Myocyte (in vitro differentiated cells): ENCODE measurements at regions not wholly inside any gene's neighbourhood (a gene's known extent, or its start where the extent isn't known, plus 50 kb on each side); places are given as distances from the start of the nearest gene placed in this dataset.
"Not testable (repeated sequence)": the region's sequence is repeated elsewhere in the genome, so short reads cannot be mapped to it uniquely, and the experiment has no call there.

Experiments used
- DNase-seq: peaks from one replicate; pipeline ENCODE4 v3.0.0-alpha.2; 2012; ENCODE audit warnings: low read depth

DNA sequence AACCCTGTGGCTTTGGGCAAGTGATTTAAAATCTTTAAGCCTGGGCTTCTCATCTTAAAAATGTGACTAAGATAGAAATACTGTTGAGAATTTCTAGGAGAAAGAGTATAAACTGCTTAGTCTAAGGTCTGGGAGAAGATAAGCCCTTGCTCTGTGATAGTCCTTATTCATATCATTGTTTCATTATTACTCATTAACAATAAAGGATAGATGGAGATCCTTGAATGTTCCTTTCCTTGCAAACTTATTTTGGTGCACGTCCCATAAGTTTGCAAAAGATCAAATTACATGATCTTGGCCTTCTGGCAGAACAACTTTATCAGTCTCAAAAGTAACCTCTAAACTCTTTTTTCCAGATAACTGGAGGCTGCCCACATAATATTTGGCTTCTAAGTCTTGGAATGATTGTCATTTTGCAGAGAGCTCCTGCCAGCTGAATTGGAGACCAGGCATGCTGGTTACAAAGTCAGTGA is 138.3 kb downstream of the FAM124B start:
- DNase-seq, result peak; percentile 22

DNA sequence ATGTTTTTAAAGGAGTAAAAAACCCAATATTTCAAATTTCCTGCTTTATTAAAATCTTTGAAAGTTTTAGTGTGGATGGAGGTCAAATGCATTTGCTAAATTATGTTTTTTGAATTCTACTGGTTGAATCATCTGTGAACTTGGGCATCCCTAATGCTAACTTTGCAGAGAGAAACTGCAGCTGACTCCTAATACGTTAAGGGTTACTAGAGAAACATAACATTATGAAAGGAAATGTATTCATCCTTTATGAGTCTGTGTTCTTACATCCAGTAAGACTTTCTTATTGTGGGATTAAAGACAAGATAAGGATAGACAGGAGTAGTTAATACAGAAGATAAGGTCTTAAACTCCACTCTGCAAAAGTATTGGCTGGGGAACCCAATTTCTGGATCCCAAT is 140.6 kb downstream of the FAM124B start:
- no peak for DNase-seq

DNA sequence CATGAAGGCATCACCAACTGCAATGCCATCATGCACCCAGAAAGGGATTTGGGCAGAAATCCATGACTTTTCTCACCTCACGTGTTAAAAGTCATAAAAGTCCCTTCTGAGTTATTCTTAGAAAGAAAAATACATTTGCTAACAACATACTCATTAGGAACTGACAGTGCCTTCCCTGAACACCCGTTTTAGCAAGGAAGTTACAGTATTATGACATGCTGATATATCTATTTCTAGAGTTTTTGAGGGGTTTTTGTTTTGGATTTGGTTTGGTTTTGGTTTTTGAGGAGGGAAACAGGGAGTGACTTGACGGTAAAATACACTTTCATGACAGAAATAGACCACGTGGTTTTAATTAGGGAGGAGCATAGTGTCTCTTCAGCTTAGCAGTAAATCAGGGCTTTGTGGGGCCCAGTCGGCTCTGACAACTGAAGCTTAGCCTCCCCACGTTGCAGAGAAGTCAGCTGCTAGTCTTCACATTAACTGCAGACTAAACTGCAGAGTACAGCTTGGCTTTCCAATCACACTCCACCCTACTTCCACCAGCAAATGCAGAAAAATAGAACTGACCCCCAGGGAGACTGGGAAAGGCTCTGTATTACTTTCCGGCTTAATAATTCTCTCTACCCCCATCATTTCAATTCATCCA is 141.4 kb downstream of the FAM124B start:
- DNase-seq, result peak; percentile 18

DNA sequence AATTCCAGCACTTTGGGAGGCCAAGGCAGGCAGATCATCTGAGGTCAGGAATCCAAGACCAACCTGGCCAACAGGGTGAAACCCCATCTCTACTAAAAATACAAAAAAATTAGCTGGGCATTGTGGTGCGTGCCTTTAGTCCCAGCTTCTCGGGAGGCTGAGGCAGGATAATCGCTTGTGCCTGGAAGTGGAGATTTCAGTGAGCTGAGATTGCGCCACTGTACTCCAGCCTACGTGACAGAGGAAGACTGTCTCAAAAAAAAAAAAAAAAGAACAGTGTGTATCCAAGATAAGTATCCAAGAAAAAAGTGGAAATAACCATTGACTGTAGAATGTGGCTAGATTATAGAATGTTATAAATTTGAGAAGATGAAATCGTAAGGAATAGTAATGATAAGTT is 142.1 kb downstream of the FAM124B start:
- no peak for DNase-seq

DNA sequence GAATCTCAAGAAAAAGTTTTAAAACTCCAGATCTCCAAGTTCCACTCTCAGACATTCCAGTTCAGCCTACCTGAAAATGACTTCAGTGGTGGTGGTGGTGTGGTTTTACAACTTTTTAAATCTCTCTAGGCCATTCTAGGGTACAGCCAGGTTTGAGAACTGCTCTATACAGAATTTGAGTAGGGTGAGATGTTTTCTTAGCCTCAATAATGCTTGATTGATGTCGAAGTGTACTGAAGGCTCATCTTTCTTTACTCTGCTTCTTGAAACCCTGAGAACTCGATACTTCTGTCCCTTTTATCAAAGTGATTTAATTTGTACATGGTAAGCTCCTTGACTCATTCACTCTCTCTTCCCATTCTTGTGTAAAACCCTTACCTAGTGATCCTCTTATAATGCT is 143.8 kb downstream of the FAM124B start:
- DNase-seq, result no peak

DNA sequence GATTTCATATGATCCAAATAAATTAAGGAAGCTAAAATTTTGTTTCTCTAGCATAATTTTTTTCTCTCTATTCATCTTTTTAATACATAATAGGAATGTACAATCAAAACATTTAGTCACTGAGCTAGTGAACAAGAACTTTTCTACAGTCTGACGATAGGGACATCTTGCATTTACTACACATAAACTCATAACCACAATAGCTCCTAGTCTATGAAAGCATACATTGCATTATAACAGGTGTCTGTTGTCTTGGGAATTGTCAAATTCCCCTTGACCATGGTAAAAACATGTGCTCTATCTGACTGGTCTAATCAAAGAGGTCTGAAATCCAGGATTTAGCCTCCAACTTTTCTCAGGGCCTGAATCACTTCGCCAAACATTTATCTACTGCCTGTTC is 144.8 kb downstream of the FAM124B start:
- no peak for DNase-seq

DNA sequence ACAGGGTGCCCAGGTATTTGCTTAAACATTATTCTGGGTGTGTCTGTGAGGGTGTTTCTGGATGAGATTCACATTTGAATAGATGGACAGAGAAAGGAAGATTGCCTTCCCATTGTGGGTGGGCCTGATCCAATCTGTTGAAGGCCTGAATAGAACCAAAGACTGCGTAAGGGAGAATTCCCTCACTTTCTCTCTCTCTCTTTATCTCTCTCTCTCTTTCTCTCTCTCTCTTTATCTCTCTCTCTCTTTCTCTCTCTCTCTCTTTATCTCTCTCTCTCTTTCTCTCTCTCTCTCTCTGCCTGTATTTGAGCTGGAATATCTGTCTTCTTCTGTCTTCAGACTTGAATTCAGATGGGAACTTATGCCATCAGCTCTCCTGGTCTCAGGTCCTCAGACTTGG is 148.4 kb downstream of the FAM124B start:
- no peak for DNase-seq

DNA sequence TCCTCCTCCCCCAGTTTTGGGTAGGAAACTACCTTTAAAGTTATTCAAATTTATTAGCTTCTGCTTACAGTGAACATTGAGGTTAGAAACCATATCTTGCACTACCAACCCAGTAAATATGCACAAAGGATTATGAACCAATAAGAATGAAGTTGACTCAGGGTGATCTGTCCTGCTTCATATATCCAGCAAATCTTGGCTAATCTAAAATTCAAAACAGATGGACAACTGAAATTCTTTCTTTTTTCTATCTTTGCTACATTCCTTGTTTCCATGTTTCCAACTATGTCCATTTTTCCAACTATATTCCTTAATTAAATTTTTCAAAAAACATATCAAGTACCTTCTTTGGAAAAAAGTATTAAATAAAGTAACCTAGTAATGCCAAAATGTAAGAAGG is 149.3 kb downstream of the FAM124B start:
- no peak for DNase-seq

DNA sequence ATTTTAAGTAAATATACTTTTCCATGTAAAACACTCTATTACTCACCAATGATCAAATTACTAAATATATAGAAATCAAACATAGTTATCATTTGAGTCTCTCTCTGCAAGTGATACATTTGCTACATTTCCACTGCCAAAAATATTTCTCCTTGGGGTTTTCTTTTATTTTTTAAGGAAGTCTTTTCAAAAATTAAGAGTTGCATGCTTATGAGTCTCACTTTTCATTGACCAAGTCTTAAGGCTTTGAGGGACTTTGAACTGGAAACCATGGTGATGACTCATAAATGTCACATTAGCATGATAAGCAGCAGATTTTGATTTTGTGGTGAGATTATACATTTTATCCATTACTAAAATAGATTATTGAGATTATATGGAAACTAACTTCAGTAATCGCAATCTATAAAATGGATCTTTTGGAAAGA is 152.9 kb downstream of the FAM124B start:
- no peak for DNase-seq

DNA sequence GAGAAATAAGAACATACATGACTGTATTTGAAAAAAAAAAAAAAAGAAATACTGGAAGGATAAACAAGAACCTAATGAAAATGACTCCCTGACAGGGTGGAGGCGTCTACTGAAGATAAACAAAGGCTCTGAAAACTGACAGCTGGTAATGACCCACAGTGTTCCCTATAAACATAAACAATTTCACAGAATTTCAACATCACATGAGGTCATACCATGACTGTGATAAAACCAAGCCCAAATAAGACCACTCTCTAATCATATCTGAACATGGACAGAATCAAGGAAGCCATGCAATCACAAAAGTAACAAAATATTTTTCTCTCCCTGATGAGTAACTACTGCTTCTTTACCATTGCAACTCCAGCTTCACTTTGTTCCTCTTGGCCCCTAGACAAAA is 159.3 kb downstream of the FAM124B start:
- no peak for DNase-seq

DNA sequence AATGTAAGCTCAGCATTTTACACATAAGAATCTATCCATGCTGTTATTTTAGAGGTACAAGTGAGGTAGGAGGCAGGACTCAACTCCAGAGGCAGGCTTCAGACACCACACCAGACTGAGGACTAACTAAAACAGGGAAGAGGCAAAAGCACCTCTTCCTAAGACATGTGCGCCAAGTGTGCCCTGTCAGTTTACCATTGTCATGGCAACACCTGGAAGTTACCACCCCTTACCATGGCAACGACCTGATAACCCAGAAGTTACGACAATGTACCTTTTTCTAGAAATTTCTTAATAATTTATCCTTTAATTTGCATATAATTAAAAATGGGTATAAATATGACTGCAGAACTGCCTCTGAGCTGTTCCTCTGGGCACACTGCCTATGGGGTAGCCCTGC is 160.1 kb downstream of the FAM124B start:
- no peak for DNase-seq

DNA sequence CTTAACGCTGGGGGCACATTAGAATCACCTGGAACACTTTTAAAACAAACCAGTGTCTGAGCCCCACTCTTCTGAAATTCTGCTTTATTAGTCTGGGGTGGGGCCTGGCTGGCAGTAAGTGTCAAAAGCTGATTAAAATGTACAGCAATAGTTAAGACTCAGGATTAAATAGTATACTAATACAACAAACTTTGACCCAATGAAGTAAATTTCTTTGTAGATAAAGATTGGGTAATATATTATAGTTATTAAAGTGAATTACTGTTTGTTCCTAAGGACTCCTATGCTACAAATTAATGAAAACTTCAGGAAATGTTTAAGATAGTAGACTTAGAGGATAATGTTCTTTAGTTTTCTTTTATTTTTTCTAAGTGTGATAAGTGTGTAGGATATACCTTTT is 160.9 kb downstream of the FAM124B start:
- DNase-seq, result no peak

DNA sequence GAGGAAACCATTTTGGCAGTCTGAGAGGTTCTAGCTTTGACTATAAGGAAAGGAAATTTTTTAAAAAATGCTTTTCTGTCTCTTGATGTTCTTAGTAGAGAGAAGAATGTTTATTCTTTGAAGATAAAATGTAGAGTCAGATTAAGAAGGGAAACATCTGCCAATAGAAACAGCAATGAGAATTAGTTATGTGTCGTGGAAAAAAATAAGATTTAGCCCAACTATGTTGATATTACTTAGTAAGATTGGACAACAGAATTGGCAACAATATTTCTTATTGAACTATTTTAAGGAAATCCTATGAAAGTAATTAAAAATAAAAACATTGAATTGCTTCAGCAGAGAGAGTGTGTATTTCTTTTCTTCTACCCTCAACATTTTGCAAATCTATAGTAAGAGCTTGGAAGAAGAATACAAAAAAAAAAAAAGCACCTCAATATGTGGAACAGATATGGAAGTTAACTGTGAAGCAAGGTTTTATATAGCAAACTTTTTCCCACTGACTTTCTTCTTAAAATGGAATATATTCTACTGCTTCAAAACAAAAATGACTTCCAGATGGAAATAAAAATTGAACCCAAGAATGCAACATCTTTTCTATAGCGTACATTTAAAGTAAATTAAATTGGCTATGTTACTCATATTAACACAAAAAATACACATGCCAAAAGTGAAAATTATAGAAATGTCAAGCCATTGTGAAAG is 177.9 kb downstream of the FAM124B start:
- no peak for DNase-seq

DNA sequence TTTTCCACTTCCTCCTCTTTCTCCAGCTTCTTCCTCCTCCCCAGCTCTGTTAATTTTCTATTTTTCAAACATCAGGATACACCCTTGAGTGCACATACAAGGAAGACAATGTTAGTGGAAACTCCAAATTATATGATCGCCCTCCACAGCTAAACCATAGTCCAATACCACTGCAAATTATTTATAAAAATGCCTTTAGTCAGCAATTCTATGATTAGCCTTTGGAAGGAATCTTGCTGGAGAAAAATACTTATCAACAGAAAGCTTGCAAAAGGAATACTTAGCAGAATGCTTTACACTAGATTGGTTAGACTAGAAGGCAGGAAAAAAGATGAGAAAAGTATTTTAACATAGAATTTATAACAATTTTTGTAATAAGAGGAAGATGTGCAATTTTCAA is 178.9 kb downstream of the FAM124B start:
- no peak for DNase-seq

DNA sequence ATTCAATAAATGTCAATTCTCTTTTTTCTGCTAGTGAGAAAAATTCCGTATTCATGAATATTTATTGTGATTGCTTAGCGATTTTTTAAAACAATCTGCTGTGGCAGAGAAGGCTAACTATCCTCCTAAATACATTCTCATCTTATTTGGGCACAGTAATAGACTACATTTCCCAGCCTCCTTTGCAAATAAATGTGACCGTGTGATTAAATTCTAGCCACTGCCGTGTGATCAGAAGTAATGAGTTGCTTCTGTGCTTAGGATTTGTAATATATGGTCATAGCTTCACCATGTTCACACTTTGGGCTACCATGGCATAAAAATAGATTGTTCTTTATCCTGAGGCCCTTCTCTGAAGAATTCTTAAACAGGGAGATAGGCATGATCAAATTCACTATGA is 179.6 kb downstream of the FAM124B start:
- peak; percentile 51 for DNase-seq

DNA sequence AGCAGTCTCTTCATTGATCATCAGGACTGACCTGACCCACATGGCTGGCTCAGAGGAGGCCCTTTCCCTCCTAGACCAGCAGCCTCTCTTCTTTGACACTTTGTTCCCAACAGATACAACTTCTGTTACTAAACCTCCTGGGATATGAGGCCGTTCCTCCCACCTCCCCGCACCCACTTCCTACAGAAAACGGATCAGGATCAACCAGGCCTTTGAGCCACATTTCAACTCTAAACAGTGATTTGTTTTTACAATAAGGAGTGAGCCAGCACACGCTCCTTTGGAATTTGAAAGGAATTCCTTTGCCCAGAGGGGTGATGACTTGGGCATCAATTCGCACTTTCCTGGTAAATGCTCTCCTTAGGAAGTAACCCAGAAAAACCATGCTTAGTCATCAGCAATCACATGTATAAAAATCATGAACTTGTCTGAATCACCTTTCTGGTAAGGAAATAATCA is 180.4 kb downstream of the FAM124B start:
- peak; percentile 66 for DNase-seq

DNA sequence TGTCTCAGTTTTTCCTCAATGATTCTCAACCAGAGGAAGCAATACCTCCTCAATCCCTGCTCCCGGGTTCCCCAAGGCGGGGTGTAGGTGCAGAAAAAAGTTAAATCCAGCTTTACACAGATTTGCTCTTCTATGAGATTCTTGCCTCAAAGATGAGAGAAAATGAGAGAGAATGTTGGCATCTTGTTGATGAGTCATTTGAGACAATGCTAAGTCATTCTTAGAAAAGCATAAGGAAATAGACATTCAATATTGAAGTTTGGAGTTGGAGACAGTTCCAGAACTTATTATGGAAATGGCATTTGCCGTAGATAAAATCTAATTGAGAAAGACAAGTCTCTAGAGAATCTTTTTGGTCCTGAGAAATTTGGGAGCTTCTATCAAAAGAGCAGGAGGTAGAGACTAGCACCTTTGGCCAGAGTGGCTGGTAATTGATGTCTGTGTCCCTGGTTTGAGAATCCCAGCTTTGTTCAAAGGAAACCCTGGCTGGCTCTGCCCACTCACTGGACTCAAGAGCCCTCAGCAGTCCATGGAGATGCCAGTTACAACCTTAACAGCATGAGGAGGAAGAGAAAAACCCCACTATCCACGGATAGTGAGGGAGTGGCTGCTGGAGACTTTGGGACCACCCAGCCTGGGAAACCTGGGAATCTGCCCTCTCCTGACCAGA is 181.2 kb downstream of the FAM124B start:
- DNase-seq, result no peak

DNA sequence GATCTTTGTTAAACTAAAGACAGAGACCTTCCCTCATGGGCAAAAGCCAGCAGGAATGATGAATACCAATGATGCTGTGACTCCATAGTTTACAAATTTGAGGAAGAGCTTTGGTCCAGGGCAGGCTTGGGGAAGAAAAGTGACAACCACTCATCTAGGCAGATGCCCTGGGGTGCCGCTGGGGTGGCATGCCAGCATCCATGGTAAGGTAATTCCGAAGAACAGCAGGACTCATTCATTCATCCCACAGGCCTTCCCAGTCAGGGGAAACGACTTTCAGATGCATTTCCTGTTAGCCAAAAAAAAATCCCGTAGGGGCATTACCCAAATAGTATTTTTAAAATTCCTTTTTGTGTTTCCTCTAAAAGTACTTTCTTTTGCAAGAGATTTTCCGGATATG is 180.7 kb upstream of the SERPINE2 start:
- no peak for DNase-seq

DNA sequence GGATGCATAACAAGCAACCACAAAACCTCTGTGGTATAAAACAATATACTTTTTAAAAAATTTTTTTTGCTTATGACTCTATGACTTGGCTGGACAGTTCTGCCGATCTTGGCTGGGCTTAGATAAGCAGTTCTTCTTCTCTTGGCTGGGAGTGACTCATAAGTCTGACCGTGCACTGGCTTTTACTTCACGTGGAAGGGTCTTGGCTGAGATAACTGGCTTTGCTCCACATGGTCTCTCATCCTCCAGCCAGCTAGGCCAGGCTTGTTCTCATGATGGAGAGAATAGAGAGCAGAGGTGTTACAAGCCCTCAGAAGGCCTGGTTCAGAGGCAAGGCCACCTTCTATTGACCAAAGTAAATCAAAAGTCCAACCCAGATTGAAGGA is 178.9 kb upstream of the SERPINE2 start:
- no peak for DNase-seq

DNA sequence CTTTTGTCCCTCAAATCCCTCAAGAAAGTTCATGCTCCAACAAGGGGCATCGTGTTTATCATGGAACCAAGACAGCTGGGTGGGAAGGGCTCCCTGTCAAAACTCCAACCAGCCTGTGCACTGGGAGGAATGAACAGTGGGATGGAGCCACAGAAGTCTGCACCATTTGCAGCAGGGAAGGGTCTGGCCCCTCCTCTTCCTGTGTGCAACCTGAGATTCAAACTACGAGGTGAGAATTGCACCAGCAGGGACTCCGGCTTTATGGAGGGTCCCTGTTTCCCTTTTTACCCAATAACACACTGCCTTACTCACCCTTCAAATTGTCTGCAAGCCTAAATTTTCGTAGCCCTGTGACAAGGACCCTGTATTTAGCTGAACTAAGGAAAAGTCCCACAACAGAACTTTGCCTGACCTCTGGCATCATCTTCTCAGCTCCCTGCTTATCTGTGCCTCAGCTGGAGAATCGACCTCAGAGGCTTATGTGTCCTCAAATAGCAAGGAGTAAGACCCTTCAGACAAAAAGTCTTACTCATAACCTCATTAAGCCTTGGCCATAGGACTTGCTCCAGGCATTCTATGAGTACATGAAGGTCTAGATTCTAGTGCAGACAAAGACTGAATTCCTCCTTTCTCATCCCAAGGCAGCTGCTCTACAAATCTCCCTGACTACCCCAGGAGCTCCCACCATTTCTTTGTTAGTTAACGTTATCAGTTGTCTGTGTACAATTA is 178.3 kb upstream of the SERPINE2 start:
- DNase-seq, result no peak

DNA sequence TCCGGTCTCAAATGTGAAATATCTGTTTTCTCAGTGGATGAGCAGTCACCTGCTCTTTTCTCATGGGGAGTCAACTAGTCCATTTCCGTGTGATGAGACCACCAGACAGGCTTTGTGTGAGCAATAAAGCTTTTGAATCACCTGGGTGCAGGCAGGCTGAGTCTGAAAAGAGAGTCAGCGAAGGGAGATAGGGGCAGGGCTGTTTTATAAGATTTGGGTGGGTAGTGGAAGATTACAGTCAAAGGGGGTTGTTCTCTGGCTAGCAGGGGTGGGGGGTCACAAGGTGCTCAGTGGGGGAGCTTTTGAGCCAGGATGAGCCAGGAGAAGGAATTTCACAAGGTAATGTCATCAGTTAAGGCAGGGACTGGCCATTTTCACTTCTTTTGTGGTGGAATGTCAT is 176.5 kb upstream of the SERPINE2 start:
- DNase-seq, result not testable (repeated sequence)

DNA sequence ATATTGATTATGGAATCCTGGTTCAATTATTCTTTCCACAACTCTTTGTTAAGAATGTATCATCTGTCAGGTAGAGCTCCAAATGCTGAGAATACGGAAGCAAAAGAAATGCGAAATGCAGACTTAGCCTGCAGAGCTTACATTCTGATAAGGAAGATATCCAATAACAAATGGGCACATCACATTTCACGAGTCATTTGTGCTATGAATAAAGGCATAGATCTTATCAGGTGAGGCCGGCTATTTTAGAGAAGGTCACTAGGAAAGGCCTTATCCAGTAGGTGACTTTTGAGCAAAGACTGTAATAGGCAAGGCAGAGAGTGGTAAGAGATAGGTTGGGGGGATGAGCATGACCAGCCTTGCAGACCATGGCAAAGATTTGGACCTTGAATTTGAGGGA is 174.3 kb upstream of the SERPINE2 start:
- DNase-seq, result no peak
